ENCODE measurements at regions not wholly inside any gene's neighbourhood (a gene's known extent, or its start where the extent isn't known, plus 50 kb on each side); places are given as distances from the start of the nearest gene placed in this dataset.

GRCh38 chr14:42460673-42461072 lies 854.0 kb downstream of the LRFN5 start:
- no peak for DNase-seq (ENCODE audit: low read depth in 2 of 2)
- TF ChIP-seq CTCF (conservative IDR thresholded peaks at IDR 0.05 in 1 of 2, IDR thresholded peaks at IDR 0.05 in 1 of 2; ENCODE audit: low read depth in 1 of 2, low read length in 2 of 2) (no peak), EZH2 (IDR thresholded peaks at IDR 0.05; ENCODE audit: low read length, missing control alignments) (no peak)
- H3K27ac ChIP-seq (ENCODE audit: insufficient read depth, low read length), result no peak overlapping the region

DNA sequence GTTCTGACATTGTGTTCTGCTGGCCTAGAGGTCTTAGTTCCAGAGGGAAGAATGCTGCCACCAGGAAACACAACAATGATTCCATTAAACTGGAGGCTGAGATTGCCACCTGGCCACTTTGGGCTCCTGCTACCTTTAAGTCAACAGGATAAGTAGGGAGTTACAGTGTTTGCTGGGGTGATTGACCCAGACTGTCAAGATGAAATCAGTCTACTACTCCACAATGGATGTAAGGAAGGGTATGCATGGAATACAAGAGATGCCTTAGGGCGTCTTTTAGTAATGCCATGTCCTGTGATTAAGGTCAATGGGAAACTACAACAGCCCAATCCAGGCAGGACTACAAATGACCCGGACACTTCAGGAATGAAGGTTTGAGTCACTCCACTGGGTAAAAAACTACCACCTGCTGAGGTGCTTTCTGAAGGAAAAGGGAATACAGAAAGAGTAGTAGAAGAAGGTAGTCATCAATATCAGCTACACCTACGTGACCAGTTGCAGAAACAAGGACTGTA lies 852.6 kb downstream of the LRFN5 start:
- DNase-seq (ENCODE audit: low read depth in 2 of 2), result no peak
- no peaks in the 10 kb centered on the region for H3K79me2 ChIP-seq (ENCODE audit: control insufficient read depth, insufficient read depth, low read length)

More at GRCh38 chr14:42460673-42461072, 854.0 kb downstream of the LRFN5 start:
- no peaks in the 10 kb centered on the region for H4K20me1 ChIP-seq (ENCODE audit: control insufficient read depth, extremely low read depth, insufficient read depth, low read length)
- H3K4me1 ChIP-seq (ENCODE audit: control insufficient read depth, extremely low read depth, insufficient read depth, low read length), result no peaks in the 10 kb centered on the region
- no peak overlapping the region for H3K4me2 ChIP-seq (ENCODE audit: extremely low read depth, insufficient read depth, low read length)
- no peak overlapping the region for H2AFZ ChIP-seq (ENCODE audit: low read length)
- H3K9ac ChIP-seq (ENCODE audit: insufficient read depth, low read length), result no peak overlapping the region
- H3K27me3 ChIP-seq (ENCODE audit: control insufficient read depth, insufficient read depth, low read length), result no peaks in the 10 kb centered on the region
- no peaks in the 10 kb centered on the region for H3K79me2 ChIP-seq (ENCODE audit: control insufficient read depth, insufficient read depth, low read length)
- no peak overlapping the region for H3K4me3 ChIP-seq (replicated peaks in 1 of 4; ENCODE audit: control extremely low read depth in 1 of 4, insufficient read depth in 1 of 4, low read depth in 3 of 4, low read length in 4 of 4)
- no peaks in the 10 kb centered on the region for H3K9me3 ChIP-seq (ENCODE audit: control insufficient read depth, insufficient read depth, low read depth, low read length)
- H3K36me3 ChIP-seq (ENCODE audit: control insufficient read depth, insufficient read depth, low read length), result no peaks in the 10 kb centered on the region

DNA sequence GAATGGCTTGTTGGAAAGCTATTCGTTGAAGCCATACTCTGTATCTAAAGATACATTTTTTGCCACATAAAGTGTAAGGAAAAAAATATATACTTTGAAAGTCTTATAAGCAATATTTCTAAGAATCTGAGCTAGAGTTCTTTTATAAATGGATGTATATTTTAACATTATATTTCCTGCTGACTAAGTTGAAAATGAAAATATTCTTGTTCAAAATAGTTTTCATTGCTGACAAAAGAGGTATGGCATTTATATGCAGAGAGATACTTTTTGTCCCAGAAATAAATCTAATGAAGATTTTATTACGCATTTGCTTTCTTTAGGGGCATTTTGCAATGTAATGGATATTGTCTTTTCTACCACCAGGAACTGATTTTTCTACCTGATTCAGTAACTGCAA lies 834.9 kb downstream of the LRFN5 start:
- no peak for DNase-seq (ENCODE audit: low read depth in 2 of 2)
- TF ChIP-seq EZH2 (IDR thresholded peaks at IDR 0.05; ENCODE audit: low read length, missing control alignments) (no peak), CTCF (conservative IDR thresholded peaks at IDR 0.05 in 1 of 2, IDR thresholded peaks at IDR 0.05 in 1 of 2; ENCODE audit: low read depth in 1 of 2, low read length in 2 of 2) (no peak)
- Histone ChIP-seq H3K4me3 (replicated peaks in 1 of 4; ENCODE audit: control extremely low read depth in 1 of 4, insufficient read depth in 1 of 4, low read depth in 3 of 4, low read length in 4 of 4) (no peak overlapping the region), H3K79me2 (ENCODE audit: control insufficient read depth, insufficient read depth, low read length) (no peaks in the 10 kb centered on the region), H3K4me1 (ENCODE audit: control insufficient read depth, extremely low read depth, insufficient read depth, low read length) (no peaks in the 10 kb centered on the region), H3K9ac (ENCODE audit: insufficient read depth, low read length) (no peak overlapping the region), H2AFZ (ENCODE audit: low read length) (no peak overlapping the region), H3K27me3 (ENCODE audit: control insufficient read depth, insufficient read depth, low read length) (no peaks in the 10 kb centered on the region), H3K27ac (ENCODE audit: insufficient read depth, low read length) (no peak overlapping the region), H4K20me1 (ENCODE audit: control insufficient read depth, extremely low read depth, insufficient read depth, low read length) (no peaks in the 10 kb centered on the region), H3K4me2 (ENCODE audit: extremely low read depth, insufficient read depth, low read length) (no peak overlapping the region), H3K9me3 (ENCODE audit: control insufficient read depth, insufficient read depth, low read depth, low read length) (no peaks in the 10 kb centered on the region), H3K36me3 (ENCODE audit: control insufficient read depth, insufficient read depth, low read length) (no peaks in the 10 kb centered on the region)

More for the DNA sequence above, 852.6 kb downstream of the LRFN5 start:
- TF ChIP-seq EZH2 (IDR thresholded peaks at IDR 0.05; ENCODE audit: low read length, missing control alignments) (no peak), CTCF (conservative IDR thresholded peaks at IDR 0.05 in 1 of 2, IDR thresholded peaks at IDR 0.05 in 1 of 2; ENCODE audit: low read depth in 1 of 2, low read length in 2 of 2) (no peak)
- H3K4me1 ChIP-seq (ENCODE audit: control insufficient read depth, extremely low read depth, insufficient read depth, low read length), result no peaks in the 10 kb centered on the region
- no peak overlapping the region for H3K27ac ChIP-seq (ENCODE audit: insufficient read depth, low read length)
- H3K4me3 ChIP-seq (replicated peaks in 1 of 4; ENCODE audit: control extremely low read depth in 1 of 4, insufficient read depth in 1 of 4, low read depth in 3 of 4, low read length in 4 of 4), result no peak overlapping the region
- no peak overlapping the region for H2AFZ ChIP-seq (ENCODE audit: low read length)
- H3K9ac ChIP-seq (ENCODE audit: insufficient read depth, low read length), result no peak overlapping the region
- H3K9me3 ChIP-seq (ENCODE audit: control insufficient read depth, insufficient read depth, low read depth, low read length), result no peaks in the 10 kb centered on the region
- H3K36me3 ChIP-seq (ENCODE audit: control insufficient read depth, insufficient read depth, low read length), result no peaks in the 10 kb centered on the region
- H3K4me2 ChIP-seq (ENCODE audit: extremely low read depth, insufficient read depth, low read length), result no peak overlapping the region
- H4K20me1 ChIP-seq (ENCODE audit: control insufficient read depth, extremely low read depth, insufficient read depth, low read length), result no peaks in the 10 kb centered on the region
- H3K27me3 ChIP-seq (ENCODE audit: control insufficient read depth, insufficient read depth, low read length), result no peaks in the 10 kb centered on the region
